ENCODE measurements at regions not wholly inside any gene's neighbourhood (a gene's known extent, or its start where the extent isn't known, plus 50 kb on each side); places are given as distances from the start of the nearest gene placed in this dataset.
A peak's percentile ranks its signal among the peaks of the same experiment; 100 is the strongest.

DNA sequence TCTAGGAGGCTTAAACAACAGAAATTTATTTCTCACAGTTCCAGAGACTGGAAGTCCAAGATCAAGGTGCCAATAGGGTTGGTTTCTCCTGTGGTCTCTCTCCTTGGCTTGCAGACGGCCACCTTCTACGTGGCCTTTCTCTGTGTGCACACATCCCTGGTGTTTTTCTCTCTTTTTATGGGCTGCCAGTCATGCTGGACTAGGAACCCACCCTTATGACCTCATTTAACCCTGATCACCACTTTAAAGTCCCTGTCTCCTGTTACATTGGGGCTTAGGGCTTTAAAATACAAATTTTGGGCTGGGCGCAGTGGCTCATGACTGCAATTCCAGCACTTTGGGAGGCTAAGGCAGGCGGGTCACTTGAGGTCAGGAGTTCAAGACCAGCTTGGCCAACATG lies 157.1 kb downstream of the TLE1 start:
- FAIRE-seq (no peak), DNase-seq (ENCODE audit: insufficient read length, low spot score) (no peak)

DNA sequence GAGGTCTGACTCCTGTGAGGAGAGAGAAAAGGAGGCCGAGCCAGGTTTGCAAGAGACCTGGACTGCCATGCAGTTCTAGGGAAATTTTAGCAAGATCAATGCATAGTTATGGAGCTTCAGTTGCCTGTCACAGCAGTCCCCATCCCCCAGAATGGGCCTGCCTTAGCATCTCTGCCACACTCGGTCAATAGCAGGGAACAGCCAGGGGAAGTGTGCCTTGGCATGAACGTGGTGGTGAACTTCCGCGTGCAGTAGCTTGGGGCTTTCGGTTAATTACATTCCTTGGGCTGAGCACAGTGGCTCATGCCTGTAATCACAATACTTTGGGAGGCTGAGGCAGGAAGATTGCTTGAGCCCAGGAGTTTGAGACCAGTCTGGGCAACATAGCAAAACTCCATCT lies 157.8 kb downstream of the TLE1 start:
- FAIRE-seq: no peak
- no peak for DNase-seq (ENCODE audit: insufficient read length, low spot score)

- DNase-seq (ENCODE audit: insufficient read length, low spot score) (no peak), FAIRE-seq (no peak)
Measured at GRCh38 chr9:81530846-81531245, 158.5 kb downstream of the TLE1 start.

DNA sequence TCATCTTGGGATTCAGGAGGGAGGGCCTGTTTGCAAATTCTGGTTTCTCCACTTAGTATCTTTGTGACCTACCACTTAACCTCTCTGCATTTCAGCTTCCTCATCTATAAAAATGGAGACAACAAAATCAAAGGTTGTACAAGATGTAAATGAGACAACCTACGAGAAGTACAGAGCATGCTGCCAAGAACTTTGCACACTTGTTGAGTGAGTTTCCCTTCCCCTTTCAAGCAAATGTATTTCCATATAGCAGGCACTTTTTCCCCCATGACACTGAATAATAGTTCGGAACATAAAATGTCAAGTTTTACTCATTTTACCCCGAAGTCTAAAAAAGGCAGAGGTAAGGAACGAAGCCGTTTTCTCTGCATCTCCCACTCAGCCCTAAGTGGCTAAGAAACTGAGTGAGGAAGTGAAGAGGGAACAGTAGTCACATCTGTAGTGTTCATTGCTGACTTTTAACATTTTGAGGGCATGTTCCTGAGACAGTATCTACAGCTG lies 159.0 kb downstream of the TLE1 start:
- DNase-seq (ENCODE audit: insufficient read length, low spot score) (no peak), FAIRE-seq (no peak)

DNA sequence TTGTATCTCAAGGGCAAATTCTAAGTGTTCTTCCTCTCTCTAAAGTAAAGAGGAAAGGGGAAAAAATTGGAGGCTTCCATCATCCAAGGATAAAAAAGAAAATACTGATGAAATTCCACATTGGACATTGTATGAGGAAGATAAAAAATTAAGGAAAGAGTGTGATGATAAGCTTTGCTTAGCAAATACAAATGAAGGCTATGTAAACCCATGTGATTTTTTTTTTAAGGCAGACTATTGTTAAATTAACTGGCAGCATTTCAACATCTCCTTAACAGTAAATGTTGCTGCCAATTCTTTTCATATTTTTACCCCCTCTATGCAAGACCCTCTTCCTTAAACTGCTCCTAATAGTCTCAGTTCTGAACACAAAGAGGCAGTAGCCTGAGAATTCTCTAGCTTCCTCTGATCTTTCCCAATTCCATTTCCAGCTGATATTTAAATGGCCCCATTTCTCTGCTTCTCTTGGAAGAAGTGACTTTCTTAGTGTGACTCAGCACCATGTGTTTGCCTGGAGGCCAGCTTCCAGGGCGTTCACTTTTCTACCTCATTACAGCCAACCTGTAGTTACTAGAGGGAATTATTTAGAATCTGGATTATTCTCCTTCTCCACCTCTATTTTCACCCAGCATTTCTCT lies 159.7 kb downstream of the TLE1 start:
- DNase-seq (ENCODE audit: insufficient read length, low spot score) (no peak), FAIRE-seq (no peak)

GRCh38 chr9:81526587-81526986 lies 162.8 kb downstream of the TLE1 start:
- no peak for DNase-seq (ENCODE audit: insufficient read length, low spot score)

DNA sequence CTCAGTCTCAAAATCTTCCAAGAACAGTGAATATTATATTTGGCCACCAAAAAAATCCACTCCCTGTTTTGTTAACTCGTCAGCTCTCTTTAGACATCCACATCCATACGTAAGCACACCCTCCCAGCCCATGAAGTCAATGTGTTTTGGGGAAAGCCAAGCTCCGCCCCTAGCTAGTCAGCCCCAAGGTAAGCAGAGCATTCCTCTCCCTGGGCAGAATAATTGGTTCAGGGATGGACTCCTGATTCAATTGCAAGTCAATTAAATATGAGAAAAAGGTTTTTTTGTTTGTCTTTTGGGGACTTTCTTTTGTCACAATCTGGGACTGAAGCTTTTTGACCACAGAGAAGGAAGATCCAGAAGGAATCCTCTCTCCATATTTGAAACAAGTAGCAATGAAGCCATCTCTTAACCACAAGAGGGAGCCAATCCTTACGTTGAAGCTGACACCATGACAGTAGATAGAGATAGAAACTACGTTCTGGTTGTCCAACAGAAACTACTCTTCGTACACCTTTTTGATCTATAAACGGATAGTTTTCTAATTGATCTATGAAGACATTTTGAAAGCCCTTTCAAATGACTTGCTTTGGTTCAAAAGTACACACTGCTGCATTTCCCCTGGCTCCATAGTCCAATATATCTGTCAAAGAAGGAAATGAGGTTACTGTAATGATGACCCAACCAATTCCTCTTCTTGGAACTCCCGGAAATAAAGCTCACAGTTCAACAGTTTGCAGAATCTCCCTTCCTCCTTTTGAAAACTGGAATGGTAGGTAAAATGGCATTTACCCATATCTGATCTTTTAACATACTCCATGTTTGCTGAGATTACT lies 166.4 kb downstream of the TLE1 start:
- DNase-seq (ENCODE audit: insufficient read length, low spot score): peak; percentile 8
- FAIRE-seq: no peak

More at GRCh38 chr9:81526587-81526986, 162.8 kb downstream of the TLE1 start:
- FAIRE-seq: no peak

DNA sequence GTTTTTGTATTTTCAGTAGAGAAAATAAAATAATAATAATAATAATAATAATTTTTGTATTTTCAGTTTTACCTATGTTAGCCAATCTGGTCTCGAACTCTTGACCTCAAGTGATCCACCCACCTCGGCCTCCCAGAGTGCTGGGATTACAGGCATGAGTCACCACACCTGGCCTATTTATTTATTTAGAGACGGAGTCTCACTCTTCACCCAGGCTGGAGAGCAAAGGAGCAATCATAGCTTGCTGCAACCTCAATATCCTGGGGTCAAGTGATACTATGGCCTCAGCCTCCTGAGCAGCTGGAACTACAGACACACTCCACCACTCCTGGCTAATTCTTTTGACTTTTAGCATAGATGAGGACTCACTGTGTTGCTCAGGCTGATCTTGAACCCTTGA lies 167.5 kb downstream of the TLE1 start:
- DNase-seq (ENCODE audit: insufficient read length, low spot score) (no peak), FAIRE-seq (no peak)

DNA sequence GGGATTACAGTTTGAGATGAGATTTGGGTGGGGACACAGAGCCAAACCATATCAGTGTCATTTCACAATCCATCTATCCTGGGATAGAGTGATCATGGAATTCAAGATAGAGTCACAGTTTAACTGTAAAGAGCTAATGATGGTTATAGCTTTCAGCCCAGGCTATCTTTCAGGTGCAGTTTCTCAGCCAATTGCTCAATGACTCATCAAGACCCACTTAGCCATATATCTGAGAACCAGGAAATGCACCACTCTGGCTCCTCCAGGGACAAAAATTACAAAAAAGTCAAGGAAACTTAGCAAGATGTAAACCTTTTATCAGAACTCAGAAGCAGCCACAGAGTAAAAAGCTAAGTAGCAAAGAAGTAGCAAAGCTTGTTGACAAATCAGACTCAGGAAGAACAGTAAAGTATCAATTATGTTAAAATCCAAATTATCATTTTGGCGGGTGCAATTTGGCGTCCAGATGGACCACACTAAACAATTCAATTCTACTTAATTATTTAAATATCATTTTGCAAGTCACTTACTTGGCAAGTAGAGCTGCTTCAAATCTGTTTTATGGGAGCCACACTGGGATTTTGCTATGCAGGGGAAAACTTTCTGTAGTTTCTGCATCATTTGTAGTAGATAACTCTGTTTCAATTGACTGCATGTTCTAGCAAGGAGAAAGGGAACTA lies 169.4 kb downstream of the TLE1 start:
- FAIRE-seq (no peak), DNase-seq (ENCODE audit: insufficient read length, low spot score) (no peak)

GRCh38 chr9:81517954-81518353 lies 171.4 kb downstream of the TLE1 start:
- FAIRE-seq (no peak), DNase-seq (ENCODE audit: insufficient read length, low spot score) (no peak)

- DNase-seq (ENCODE audit: insufficient read length, low spot score): no peak
- no peak for FAIRE-seq
Measured at GRCh38 chr9:81513059-81513458, 176.3 kb downstream of the TLE1 start.

DNA sequence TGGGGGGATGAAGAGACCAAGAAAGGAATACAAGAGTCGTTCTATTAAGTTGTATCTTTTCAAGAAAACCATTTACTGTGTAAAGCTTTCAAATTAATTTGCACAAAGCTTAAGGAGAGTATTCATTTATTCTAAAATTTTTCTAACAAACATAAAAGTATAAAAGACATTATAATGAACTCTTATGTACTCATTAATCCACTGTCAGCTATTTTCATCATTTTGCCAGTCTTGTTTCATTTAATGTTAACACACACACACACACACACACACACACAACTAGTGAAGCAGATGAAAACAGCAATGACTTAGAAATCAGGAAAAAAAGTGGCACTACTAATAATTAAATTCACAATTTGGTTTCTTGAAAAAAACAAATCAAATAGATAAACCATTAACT lies 176.7 kb downstream of the TLE1 start:
- DNase-seq (ENCODE audit: insufficient read length, low spot score): no peak
- FAIRE-seq: no peak

DNA sequence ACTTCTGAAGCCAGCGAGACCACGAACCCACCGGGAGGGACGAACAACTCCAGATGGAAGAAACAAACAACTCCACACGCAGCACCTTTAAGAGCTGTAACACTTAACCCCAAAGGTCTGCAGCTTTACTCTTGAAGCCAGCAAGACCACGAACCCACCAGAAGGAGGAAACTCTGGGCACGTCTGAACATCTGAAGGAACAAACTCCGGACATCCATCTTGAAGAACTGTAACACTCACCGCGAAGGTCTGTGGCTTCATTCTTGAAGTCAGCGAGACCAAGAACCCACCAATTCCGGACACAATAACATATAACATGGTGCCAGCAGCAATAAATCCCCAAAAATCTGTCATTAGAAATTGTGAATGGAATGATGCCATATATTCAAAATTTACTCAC lies 180.9 kb downstream of the TLE1 start:
- FAIRE-seq: no peak
- DNase-seq (ENCODE audit: insufficient read length, low spot score): no peak

GRCh38 chr9:81506941-81507864 lies 182.1 kb downstream of the TLE1 start:
- no peak for FAIRE-seq
- DNase-seq (ENCODE audit: insufficient read length, low spot score): no peak

- FAIRE-seq (no peak), DNase-seq (ENCODE audit: insufficient read length, low spot score) (no peak)
Measured at GRCh38 chr9:81499594-81499993, 189.8 kb downstream of the TLE1 start.

GRCh38 chr9:81499021-81499454 lies 190.3 kb downstream of the TLE1 start:
- no peak for FAIRE-seq

GRCh38 chr9:81498576-81498975 lies 190.8 kb downstream of the TLE1 start:
- no peak for DNase-seq (ENCODE audit: insufficient read length, low spot score)
- FAIRE-seq: no peak

More at GRCh38 chr9:81499021-81499454, 190.3 kb downstream of the TLE1 start:
- no peak for DNase-seq (ENCODE audit: insufficient read length, low spot score)

GRCh38 chr9:81497091-81497490 lies 192.3 kb downstream of the TLE1 start:
- no peak for DNase-seq (ENCODE audit: insufficient read length, low spot score)
- FAIRE-seq: no peak

GRCh38 chr9:81492710-81493447 lies 196.5 kb downstream of the TLE1 start:
- DNase-seq (ENCODE audit: insufficient read length, low spot score): no peak
- FAIRE-seq: no peak
